Keratinocyte (primary cell): ENCODE measurements at regions not wholly inside any gene's neighbourhood (a gene's known extent, or its start where the extent isn't known, plus 50 kb on each side); places are given as distances from the start of the nearest gene placed in this dataset.

Source experiments
- DNase-seq: peaks from one replicate; pipeline ENCODE4 v3.0.0-alpha.2; 2011; ENCODE audit warnings: low read depth, missing footprints, low spot score
- FAIRE-seq: peaks from 2 replicates; lab custom pipeline; 2011; peaks lifted over from hg19 to GRCh38; lab: Jason Lieb, UNC
- H2AFZ ChIP-seq: 2 replicates; pipeline ENCODE4 v1.6.0; 2012; ENCODE audit warnings: low read length, control low read depth, inconsistent platforms; ENCODE audit not compliant: control insufficient read depth
- H3K27ac ChIP-seq: 2 replicates; pipeline ENCODE4 v1.5.1; 2011; ENCODE audit warnings: low read length; ENCODE audit not compliant: control insufficient read depth, insufficient read depth
- H3K27me3 ChIP-seq: 3 replicates; pipeline ENCODE4 v1.6.0; 2011; ENCODE audit warnings: low read length; ENCODE audit not compliant: control insufficient read depth, insufficient read depth; ENCODE audit errors: extremely low read depth
- H3K36me3 ChIP-seq, 2 experiments: 2 replicates in 1 of 2; 3 replicates in 1 of 2; pipeline ENCODE4 v1.5.1; 2011; ENCODE audit warnings: low read length in 2 of 2, mild to moderate bottlenecking in 1 of 2; ENCODE audit not compliant: control insufficient read depth in 2 of 2, insufficient read depth in 2 of 2; ENCODE audit errors: extremely low read depth in 1 of 2
- H3K4me1 ChIP-seq: 3 replicates; pipeline ENCODE4 v1.5.1; 2011; ENCODE audit warnings: low read length; ENCODE audit not compliant: control insufficient read depth, insufficient read depth; ENCODE audit errors: extremely low read depth
- H3K4me2 ChIP-seq: 3 replicates; pipeline ENCODE4 v1.6.0; 2011; ENCODE audit warnings: low read depth, low read length; ENCODE audit not compliant: control insufficient read depth, insufficient read depth; ENCODE audit errors: extremely low read depth
- H3K4me3 ChIP-seq, 3 experiments: fragments of 200-600 bp in 1 of 3; sonication (generic) in 1 of 3; 2 replicates in 2 of 3; 3 replicates in 1 of 3; pipeline ENCODE4 v1.5.1; 2011 to 2016; ENCODE audit warnings: low read length in 3 of 3, mild to moderate bottlenecking in 3 of 3, control low read depth in 2 of 3, inconsistent platforms in 1 of 3, low read depth in 1 of 3, mixed read lengths in 1 of 3, mixed run types in 1 of 3, moderate library complexity in 1 of 3; ENCODE audit not compliant: control insufficient read depth in 2 of 3, insufficient read depth in 2 of 3; ENCODE audit errors: extremely low read depth in 1 of 3
- H3K79me2 ChIP-seq: 2 replicates; pipeline ENCODE4 v1.6.0; 2012; ENCODE audit warnings: low read length; ENCODE audit not compliant: control insufficient read depth, insufficient read depth
- H3K9ac ChIP-seq: 3 replicates; pipeline ENCODE4 v1.6.0; 2011; ENCODE audit warnings: low read length; ENCODE audit not compliant: control insufficient read depth, insufficient read depth; ENCODE audit errors: extremely low read depth
- H3K9me1 ChIP-seq: 3 replicates; pipeline ENCODE4 v1.6.0; 2011; ENCODE audit warnings: low read length; ENCODE audit not compliant: control insufficient read depth, insufficient read depth; ENCODE audit errors: extremely low read depth
- H3K9me3 ChIP-seq: 2 replicates; pipeline ENCODE4 v1.5.1; 2012; ENCODE audit warnings: low read depth, low read length; ENCODE audit not compliant: control insufficient read depth
- H4K20me1 ChIP-seq: 3 replicates; pipeline ENCODE4 v1.6.0; 2011; ENCODE audit warnings: low read length; ENCODE audit not compliant: control insufficient read depth, insufficient read depth; ENCODE audit errors: extremely low read depth
- CTCF ChIP-seq, 3 experiments: IDR thresholded peaks in 1 of 3; conservative IDR thresholded peaks in 1 of 3; optimal IDR thresholded peaks in 1 of 3; 2 replicates in 2 of 3; 3 replicates in 1 of 3; pipeline versions ENCODE3 to v1.5.1; 2011; ENCODE audit warnings: low read length in 3 of 3, mild to moderate bottlenecking in 3 of 3, moderate library complexity in 2 of 3, control low read depth in 1 of 3, inconsistent platforms in 1 of 3; ENCODE audit not compliant: insufficient read depth in 2 of 3; ENCODE audit errors: extremely low read depth in 1 of 3
- EZH2 ChIP-seq: IDR thresholded peaks from one replicate; pipeline ENCODE4 v1.6.1; 2012; ENCODE audit warnings: inconsistent platforms, mild to moderate bottlenecking, low read length, moderate library complexity
- dilution Hi-C: fragments of 300-500 bp; cut with MboI; formaldehyde crosslinking; loops from one replicate; pipeline ENCODE4 v1.7.0; 2020; ENCODE audit warnings: low sequenced_read_pairs; ENCODE audit not compliant: extremely low pct_ligation_motif_present

- H3K4me2 ChIP-seq: no peak overlapping the region
- H3K9me3 ChIP-seq: no peaks in the 10 kb centered on the region
- TF ChIP-seq EZH2: no peak
- TF ChIP-seq CTCF (optimal IDR thresholded peaks at IDR 0.05 in 1 of 3, IDR thresholded peaks at IDR 0.05 in 1 of 3, conservative IDR thresholded peaks at IDR 0.05 in 1 of 3; ENCODE audit: extremely low read depth in 1 of 3, insufficient read depth in 2 of 3, low read length in 3 of 3): no peak
- H3K79me2 ChIP-seq: peaks cover 87% of the 10 kb centered on the region
- DNase-seq (no peak), FAIRE-seq (no peak)
- H3K4me1 ChIP-seq: peaks cover 8% of the 10 kb centered on the region
- dilution Hi-C loops: no loop called here
- H3K9ac ChIP-seq: no peak overlapping the region
- no peak overlapping the region for H2AFZ ChIP-seq
- peaks cover 0 to 10% of the 10 kb centered on the region in 2 experiments for H3K36me3 ChIP-seq
- no peaks in the 10 kb centered on the region for H3K9me1 ChIP-seq
- peaks cover 13% of the 10 kb centered on the region for H4K20me1 ChIP-seq
- H3K27ac ChIP-seq: no peak overlapping the region
- no peaks in the 10 kb centered on the region for H3K27me3 ChIP-seq
- H3K4me3 ChIP-seq: no peak overlapping the region
Measured at GRCh38 chr9:110109333-110110092, 98.4 kb downstream of the C9orf152 start.

GRCh38 chr9:110110154-110110553 is 97.8 kb downstream of the C9orf152 start:
- Histone ChIP-seq H3K9me3 (no peaks in the 10 kb centered on the region), H3K4me2 (no peak overlapping the region), H3K9me1 (no peaks in the 10 kb centered on the region), H2AFZ (no peak overlapping the region), H4K20me1 (peaks cover 13% of the 10 kb centered on the region), H3K9ac (no peak overlapping the region), H3K4me3 (no peak overlapping the region), H3K36me3 (peaks cover 0 to 12% of the 10 kb centered on the region in 2 experiments), H3K27ac (no peak overlapping the region), H3K79me2 (peaks cover 87% of the 10 kb centered on the region), H3K27me3 (no peaks in the 10 kb centered on the region), H3K4me1 (peaks cover 11% of the 10 kb centered on the region)
- dilution Hi-C loops: no loop called here
- TF ChIP-seq CTCF (optimal IDR thresholded peaks at IDR 0.05 in 1 of 3, IDR thresholded peaks at IDR 0.05 in 1 of 3, conservative IDR thresholded peaks at IDR 0.05 in 1 of 3; ENCODE audit: extremely low read depth in 1 of 3, insufficient read depth in 2 of 3, low read length in 3 of 3) (no peak), EZH2 (no peak)
- DNase-seq: no peak
- FAIRE-seq: no peak
